PC-9 (cell line): ENCODE measurements at regions not wholly inside any gene's neighbourhood (a gene's known extent, or its start where the extent isn't known, plus 50 kb on each side); places are given as distances from the start of the nearest gene placed in this dataset.

Source experiments
- BruUV-seq: library from RNA; stranded (reverse); fragments of 400-500 nt; replicated peaks from 2 replicates; lab custom pipeline; 2021; lab: Mats Ljungman, UMichigan
- CTCF ChIA-PET: fragments of 300-600 bp; sonication (Branson Sonifier 250); formaldehyde crosslinking; loops from one replicate; lab custom pipeline; 2022; ENCODE audit warnings: antibody characterized with exemption; lab: Charles Lee
- POLR2A ChIA-PET: fragments of 300-600 bp; sonication (Branson Sonifier 250); formaldehyde crosslinking; loops from one replicate; lab custom pipeline; 2022; ENCODE audit warnings: antibody characterized with exemption; ENCODE audit not compliant: unreplicated experiment; lab: Charles Lee
- DNase-seq, 2 experiments: peaks; one replicate each; pipeline versions ENCODE4 v3.0.0 to v3.0.0-alpha.2; 2015 to 2022; ENCODE audit warnings: mixed read lengths in 1 of 2
- H2AFZ ChIP-seq: fragments of 200-600 bp; sonication (generic); 2 replicates; pipeline ENCODE4 v1.8.1; 2017; ENCODE audit warnings: antibody characterized with exemption
- H3F3A ChIP-seq: fragments of 200-600 bp; sonication (generic); 2 replicates; pipeline ENCODE4 v1.8.1; 2017; ENCODE audit warnings: antibody characterized with exemption, mild to moderate bottlenecking, low read depth; ENCODE audit not compliant: insufficient read depth
- H3K27ac ChIP-seq: fragments of 200-600 bp; sonication (generic); 2 replicates; pipeline ENCODE4 v1.6.1; 2016; ENCODE audit warnings: mixed run types
- H3K27me3 ChIP-seq: fragments of 200-600 bp; sonication (generic); 2 replicates; pipeline ENCODE4 v1.6.1; 2016; ENCODE audit warnings: low read depth, mixed run types; ENCODE audit not compliant: insufficient read depth
- H3K36me3 ChIP-seq: fragments of 200-600 bp; sonication (generic); 2 replicates; pipeline ENCODE4 v1.6.1; 2016; ENCODE audit warnings: low read depth, mixed run types
- H3K4me1 ChIP-seq: fragments of 200-600 bp; sonication (generic); replicated peaks from 2 replicates; pipeline ENCODE4 v1.6.1; 2016; ENCODE audit warnings: mixed run types; ENCODE audit not compliant: insufficient read depth
- H3K4me2 ChIP-seq: fragments of 200-600 bp; sonication (generic); 2 replicates; pipeline ENCODE4 v1.6.1; 2017; ENCODE audit warnings: mixed run types
- H3K4me3 ChIP-seq: fragments of 200-600 bp; sonication (generic); 2 replicates; pipeline ENCODE4 v1.6.1; 2016; ENCODE audit warnings: mixed run types
- H3K79me2 ChIP-seq: fragments of 200-600 bp; sonication (generic); 2 replicates; pipeline ENCODE4 v1.6.1; 2017; ENCODE audit warnings: low read depth, mixed run types
- H3K9me2 ChIP-seq: fragments of 200-600 bp; sonication (generic); 2 replicates; pipeline ENCODE4 v1.8.1; 2017; ENCODE audit warnings: mild to moderate bottlenecking; ENCODE audit not compliant: insufficient read depth
- H3K9me3 ChIP-seq: fragments of 200-600 bp; sonication (generic); 2 replicates; pipeline ENCODE4 v1.8.1; 2016; ENCODE audit warnings: low read depth; ENCODE audit not compliant: insufficient read depth
- H4K20me1 ChIP-seq: fragments of 200-600 bp; sonication (generic); 2 replicates; pipeline ENCODE4 v1.8.1; 2017; ENCODE audit not compliant: insufficient read depth
- CTCF ChIP-seq: fragments of 200-600 bp; sonication (generic); conservative IDR thresholded peaks from 2 replicates; pipeline ENCODE4 v1.6.1; 2017; ENCODE audit warnings: mixed run types, antibody characterized with exemption, mild to moderate bottlenecking, moderate library complexity
- EZH2 ChIP-seq: fragments of 200-600 bp; sonication (generic); IDR thresholded peaks from 2 replicates; pipeline ENCODE4 v1.8.0; 2017; ENCODE audit warnings: antibody characterized with exemption, low read depth
- intact Hi-C: fragments of 100-400 bp; cut with micrococcal nuclease; formaldehyde crosslinking; loops from one replicate; pipeline ENCODE4 v1.10.0; 2022; ENCODE audit not compliant: unreplicated experiment

- H4K20me1 ChIP-seq, result no peaks in the 10 kb centered on the region
- no peaks in the 10 kb centered on the region for H3K79me2 ChIP-seq
- no peak overlapping the region for H2AFZ ChIP-seq
- no peaks in the 10 kb centered on the region for H3K9me3 ChIP-seq
- H3K4me3 ChIP-seq, result no peak overlapping the region
- intact Hi-C loops, result no loop called here
- no peaks in the 10 kb centered on the region for H3K36me3 ChIP-seq
- H3K27ac ChIP-seq, result no peak overlapping the region
- DNase-seq, result no peak
- POLR2A ChIA-PET, result no interaction called here
- CTCF ChIA-PET, result interaction anchor here (0.6 kb wide), 1 partner anchor 59 kb away, joined by 3 read pairs; no protein-coding TSS in a partner anchor
- H3K27me3 ChIP-seq, result no peaks in the 10 kb centered on the region
- TF ChIP-seq CTCF (no peak), EZH2 (no peak)
- no peaks in the 10 kb centered on the region for H3F3A ChIP-seq
- no peak overlapping the region for H3K4me2 ChIP-seq
- no TSS peak for BruUV-seq
- H3K4me1 ChIP-seq, result no peaks in the 10 kb centered on the region
- H3K9me2 ChIP-seq, result no peaks in the 10 kb centered on the region
Observed at GRCh38 chr9:546797-547223, 294.7 kb upstream of the DMRT1 start.

- Histone ChIP-seq H3K27me3 (no peaks in the 10 kb centered on the region), H3K4me1 (no peaks in the 10 kb centered on the region), H3K4me2 (no peak overlapping the region), H3K9me2 (no peaks in the 10 kb centered on the region), H3K9me3 (no peaks in the 10 kb centered on the region), H3K36me3 (no peaks in the 10 kb centered on the region), H3K4me3 (no peak overlapping the region), H3K27ac (no peak overlapping the region), H3F3A (no peaks in the 10 kb centered on the region), H4K20me1 (no peaks in the 10 kb centered on the region), H2AFZ (no peak overlapping the region), H3K79me2 (no peaks in the 10 kb centered on the region)
- CTCF ChIA-PET, result no interaction called here
- DNase-seq, result no peak
- BruUV-seq, result no TSS peak
- POLR2A ChIA-PET, result no interaction called here
- no peak for TF ChIP-seq CTCF
- no peak for TF ChIP-seq EZH2
- intact Hi-C loops, result no loop called here
Observed at GRCh38 chr9:547314-547713, 294.2 kb upstream of the DMRT1 start.

- no peak overlapping the region for H3K27ac ChIP-seq
- H3K4me2 ChIP-seq, result no peak overlapping the region
- no peak for TF ChIP-seq EZH2
- TF ChIP-seq CTCF, result no peak
- H3K36me3 ChIP-seq, result no peaks in the 10 kb centered on the region
- no peak overlapping the region for H3K4me3 ChIP-seq
- no peaks in the 10 kb centered on the region for H3K4me1 ChIP-seq
- BruUV-seq, result no TSS peak
- ChIA-PET CTCF (no interaction called here), POLR2A (no interaction called here)
- no peaks in the 10 kb centered on the region for H3F3A ChIP-seq
- intact Hi-C loops, result no loop called here
- no peak overlapping the region for H2AFZ ChIP-seq
- no peaks in the 10 kb centered on the region for H3K79me2 ChIP-seq
- no peaks in the 10 kb centered on the region for H3K27me3 ChIP-seq
- no peaks in the 10 kb centered on the region for H4K20me1 ChIP-seq
- H3K9me2 ChIP-seq, result no peaks in the 10 kb centered on the region
- H3K9me3 ChIP-seq, result no peaks in the 10 kb centered on the region
- DNase-seq, result no peak
Observed at GRCh38 chr9:549455-549997, 292.0 kb upstream of the DMRT1 start.
